Hypothalamus (tissue), 51 donors: ENCODE measurements at regions not wholly inside any gene's neighbourhood (a gene's known extent, or its start where the extent isn't known, plus 50 kb on each side); places are given as distances from the start of the nearest gene placed in this dataset.
"Not testable (repeated sequence)": the region's sequence is repeated elsewhere in the genome, so short reads cannot be mapped to it uniquely, and the experiment has no call there.

Experiments
- DNase-seq, 51 donors: peaks; one replicate each; lab custom pipeline; 2025; lab: John Stamatoyannopoulos, UW

DNA sequence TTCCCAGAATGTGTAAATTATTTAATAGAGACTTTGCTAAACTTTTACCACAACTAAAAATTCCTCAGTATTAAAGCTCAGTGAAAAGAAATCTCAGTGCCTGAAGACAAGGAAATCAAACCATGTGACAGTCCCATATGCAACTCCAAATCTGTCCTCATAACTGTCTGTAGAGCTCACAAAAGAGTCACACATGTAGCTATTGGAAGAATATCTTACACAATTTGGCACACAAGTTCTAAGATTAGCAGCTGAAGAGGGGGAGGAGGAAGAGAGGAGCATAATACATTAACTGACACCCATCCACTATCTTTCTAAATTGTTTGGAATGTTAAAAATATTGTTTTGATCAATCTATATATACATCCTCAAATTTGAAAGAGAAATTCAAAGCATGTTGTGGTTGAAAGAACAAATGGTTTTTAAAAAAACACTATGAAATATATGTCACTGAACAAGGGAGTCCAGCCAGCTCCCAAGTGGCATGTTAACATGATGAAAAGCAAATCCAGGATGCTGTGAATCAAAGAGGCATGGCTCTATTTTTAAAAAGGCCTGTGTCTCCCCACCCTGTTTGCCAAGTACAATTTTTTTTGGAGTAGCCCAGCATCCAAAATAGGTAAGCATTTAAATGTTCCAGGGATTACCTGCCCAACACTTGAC, 126.3 kb upstream of the NANOGP8 start:
- DNase-seq = no peak

DNA sequence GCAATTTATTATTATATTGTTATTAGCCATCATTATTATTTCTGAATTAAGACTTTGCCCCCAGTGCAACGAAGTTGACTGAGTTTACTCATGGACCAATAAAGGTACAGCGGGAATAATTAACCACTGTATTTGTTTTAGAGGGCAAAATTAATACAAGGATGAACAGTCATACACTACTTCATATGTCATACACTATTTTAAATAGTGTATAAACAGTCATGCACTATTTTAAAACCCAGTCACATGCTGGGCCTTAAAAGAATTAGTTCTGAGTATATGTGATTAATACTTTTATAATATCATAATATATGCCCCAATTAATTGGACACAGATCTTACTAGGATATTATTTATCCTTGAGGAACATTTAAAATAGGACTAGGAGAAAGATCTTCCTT, 125.3 kb upstream of the NANOGP8 start:
- DNase-seq = no peak

DNA sequence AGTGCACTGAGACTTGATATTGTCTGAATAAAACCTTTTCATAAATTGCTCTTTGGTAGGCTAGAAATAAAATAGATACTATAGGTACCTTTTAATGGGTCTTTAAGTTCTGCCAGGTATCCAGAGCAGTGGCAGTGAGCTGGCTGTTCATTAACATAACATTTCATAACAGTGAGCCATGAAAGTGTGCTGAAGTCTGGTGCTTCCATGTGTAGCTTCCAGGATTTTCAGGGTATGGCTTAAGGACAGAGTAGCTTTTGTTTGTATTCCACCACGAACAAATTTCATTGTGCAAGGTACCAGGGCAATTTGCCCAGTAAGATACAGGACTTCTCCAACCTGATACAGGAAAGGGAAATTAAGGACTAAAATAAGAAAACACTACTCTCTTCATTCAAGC, 124.7 kb upstream of the NANOGP8 start:
- no peak for DNase-seq

DNA sequence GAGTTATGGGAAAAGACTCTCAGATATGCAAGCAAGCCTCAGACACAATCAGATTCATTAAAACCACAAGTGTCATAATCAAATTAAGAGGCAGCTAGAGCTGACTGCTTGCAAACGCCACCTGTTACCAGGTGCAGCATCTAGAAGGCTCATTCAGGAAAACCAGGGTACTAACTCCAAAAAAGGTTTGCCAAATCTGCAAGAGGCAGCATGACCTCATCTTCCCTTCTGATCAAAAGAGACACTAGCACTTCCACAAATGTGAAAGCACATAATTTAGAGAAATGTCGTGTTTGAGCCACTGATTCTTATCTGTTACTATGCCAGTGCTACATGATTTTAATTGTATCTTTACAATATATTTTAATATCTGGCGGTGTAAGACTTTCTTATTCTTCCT, 123.3 kb upstream of the NANOGP8 start:
- DNase-seq = no peak

DNA sequence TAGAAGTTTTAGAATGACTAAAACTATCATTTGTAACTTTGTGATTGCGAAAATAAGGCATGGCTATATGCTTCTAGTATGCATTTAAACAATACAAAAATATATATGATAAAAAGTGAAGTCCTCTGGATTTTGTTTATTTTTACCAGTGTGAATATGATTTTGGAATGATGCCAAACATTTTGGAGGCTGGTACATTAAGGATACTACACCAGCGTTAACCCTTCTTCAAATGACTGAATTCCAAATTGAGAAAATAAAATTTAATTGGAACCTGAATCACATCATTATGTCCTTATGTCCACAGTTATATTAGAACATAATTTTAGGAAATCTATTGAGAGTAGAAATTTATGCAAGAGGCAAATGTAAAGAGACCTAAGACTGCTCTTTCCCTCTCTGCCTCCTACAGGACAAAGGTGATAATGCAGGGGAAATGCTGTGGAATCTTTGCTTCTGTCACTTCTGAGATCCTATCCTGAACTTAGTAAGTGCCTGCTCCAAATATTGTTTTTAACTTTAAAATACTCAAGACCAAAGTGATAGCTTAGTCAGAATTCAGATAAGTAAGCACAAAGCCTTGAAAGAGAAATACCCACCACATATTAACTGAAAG, 121.1 kb upstream of the NANOGP8 start:
- DNase-seq = no peak

DNA sequence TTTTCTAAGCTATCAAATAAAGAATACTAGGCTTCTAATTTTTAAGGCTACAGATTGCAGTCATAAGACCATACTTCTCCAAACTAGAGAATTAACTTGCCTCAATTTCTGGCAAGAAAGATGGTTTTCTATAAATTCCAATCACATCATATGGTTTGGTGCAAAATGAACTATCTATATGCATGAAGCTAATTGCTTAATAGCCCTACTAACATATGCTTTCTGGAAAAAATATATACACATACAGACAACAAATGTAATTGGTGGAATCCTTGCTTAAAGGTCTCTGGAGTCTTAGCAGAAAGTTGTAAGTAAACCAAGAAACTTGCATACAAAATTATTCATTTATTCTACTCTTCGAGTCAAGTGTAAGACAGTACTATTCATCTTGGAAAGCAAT, 113.1 kb upstream of the NANOGP8 start:
- DNase-seq = no peak

DNA sequence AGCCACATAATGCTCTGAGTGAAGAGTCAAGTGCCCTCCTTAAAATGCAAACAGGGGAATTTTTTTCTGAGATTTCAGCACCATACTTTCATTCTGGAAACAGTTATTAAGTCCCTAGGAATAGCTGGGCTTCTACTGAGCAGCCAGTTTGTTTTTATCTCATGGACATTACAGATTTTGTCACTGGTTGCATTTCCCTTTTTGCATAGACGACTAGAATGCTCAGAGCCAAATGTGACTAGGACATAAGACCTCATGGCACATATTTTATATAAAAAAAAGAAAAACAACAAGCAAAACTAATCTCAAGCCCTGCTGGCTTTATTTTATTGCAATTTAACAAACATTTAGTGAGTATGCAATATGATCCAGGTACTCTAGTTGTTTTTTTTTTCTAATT, 112.7 kb upstream of the NANOGP8 start:
- DNase-seq = no peak

DNA sequence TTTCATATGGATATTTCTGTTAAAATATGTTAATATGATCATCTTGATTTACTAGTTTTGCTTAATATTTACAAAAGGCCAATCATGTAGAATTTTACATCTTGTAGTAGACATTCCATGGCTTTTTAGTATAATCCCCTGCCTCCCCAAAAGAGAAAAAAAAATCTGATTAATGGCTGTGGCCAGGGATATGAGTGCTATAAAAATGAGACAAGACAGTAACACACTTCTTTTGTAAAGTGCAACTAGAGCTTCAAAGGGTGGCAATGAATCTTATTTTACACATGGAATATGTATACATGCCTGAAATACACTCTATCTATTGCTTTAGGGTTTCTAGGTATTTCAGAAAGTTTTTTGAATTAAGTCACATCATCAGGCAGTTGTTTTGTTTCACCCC, 112.2 kb upstream of the NANOGP8 start:
- DNase-seq = no peak

DNA sequence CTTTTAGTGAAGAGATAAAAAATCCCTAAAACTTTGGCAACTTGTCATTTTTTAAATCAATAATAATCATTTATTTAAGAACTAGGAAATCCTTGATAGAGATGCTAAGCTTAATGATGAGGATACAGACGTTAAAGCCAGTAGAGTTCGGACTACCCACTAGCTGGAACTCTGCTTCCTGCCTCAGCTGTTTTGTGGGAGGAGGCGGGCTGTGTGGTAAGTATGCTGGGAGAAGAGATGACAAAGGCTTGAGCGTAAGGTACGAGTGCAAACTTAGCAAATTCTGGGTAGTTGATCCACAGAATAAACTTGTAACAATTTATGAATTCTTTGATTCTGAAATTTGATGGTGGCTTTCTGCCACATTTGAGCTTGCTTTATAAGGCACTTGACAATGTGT, 111.2 kb upstream of the NANOGP8 start:
- DNase-seq = no peak

DNA sequence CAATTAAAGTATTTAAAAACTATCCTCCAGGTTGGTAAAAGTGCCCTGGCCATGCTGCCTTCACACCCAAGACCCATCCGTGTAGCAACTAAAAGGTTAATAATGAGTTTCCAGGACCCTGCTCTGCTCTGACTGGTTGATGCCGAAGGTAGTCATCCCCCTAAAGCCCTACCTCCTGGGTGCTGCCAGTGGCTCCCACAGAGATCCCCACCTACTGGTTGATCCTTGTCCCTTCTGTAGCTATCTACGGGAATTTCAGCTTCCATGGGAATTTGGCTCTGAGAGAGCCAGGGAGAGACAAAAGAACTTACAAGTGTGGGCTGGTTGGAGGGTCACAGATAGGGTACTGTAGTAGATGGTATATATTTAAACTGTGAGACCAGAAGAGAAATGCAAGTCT, 110.6 kb upstream of the NANOGP8 start:
- no peak for DNase-seq

DNA sequence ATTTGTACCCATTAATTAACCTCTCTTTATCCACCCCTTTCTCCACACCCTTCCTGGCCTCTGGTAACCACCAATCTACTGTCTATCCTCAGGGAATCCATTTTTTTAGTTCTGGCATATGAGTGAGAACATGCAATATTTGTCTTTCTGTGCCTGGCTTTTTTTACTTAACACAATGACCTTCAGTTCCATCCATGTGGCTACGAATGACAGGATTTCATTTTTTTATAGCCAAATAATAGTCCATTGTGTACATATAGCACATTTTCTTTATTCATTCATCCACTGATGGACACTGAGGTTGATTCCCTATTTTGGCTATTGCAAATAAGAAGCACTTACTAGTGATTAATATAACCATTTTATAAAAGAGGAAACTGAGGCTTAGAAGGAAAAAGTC, 109.9 kb upstream of the NANOGP8 start:
- DNase-seq = no peak

DNA sequence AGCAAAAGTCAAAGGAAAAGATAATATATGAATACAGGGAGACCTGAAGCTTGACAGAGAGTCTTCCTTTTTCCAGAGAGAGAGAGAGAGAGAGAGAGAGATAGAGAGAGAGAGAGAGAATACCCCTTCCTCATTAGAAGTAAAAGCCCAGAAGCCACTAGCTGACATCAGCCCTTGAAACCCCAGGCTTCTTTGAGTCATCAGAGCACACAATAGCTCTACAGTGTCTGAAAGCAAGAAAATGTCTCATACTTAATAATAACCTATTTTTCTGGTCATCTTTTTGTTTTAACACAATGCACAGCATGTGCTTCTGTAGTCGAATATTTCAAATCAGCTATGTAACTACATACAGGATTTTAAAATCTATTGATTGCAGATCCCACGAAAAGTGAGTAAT, 109.2 kb upstream of the NANOGP8 start:
- no peak for DNase-seq

DNA sequence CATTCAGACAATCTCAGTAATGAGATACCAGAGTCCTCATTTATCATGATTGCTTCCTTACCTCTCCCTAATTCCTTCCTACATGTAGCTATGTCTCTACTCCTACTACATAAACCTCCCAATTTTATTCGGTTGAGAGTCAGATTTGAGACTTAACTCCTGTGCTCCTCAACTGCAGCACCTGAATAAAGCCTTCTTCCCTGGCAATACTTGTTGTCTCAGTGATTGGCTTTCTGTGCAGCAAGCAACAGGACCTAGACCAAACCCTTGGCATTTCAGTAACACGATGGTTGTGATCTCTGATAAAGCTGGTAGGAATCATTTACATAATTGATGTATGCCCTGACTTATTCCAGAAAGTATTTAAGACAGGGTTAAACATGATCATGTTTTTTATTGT, 106.7 kb upstream of the NANOGP8 start:
- no peak for DNase-seq

DNA sequence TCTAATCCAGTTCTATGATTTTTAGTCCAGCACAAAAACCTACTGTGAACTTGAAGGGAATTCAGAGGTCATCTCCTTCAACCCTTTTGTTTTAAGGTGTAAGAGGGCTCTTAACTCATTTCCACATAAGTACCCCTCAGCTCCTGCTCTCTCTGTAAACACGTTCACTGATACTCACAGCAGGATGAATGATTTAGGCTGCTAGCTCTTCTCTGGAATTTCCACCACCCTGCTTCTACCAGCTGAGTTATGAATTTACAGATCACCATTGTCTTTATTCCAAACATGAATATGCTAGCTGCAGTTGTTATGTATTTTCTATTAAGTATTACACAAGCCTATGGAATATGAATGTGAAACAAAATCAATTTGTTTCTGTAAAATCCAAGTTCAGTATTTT, 101.3 kb upstream of the NANOGP8 start:
- DNase-seq = no peak

DNA sequence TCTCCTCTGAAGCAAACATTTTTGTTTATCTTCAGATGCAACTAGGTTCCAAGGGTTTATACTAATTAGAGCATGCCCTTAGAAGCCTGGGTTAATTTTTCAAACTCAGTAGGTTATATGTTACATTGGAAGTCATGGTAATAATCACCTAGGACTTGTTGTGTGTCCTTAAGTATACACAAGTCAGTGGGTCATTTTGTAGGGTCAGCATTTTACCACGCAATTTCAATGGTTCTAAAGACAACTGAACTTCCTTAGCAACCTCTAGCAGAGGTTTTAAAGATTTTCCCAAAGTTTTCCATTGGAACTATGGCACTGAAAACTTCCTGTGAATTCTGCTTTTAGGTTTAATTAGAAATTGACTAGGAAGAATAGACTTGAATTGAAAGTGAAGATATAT, 99.6 kb upstream of the NANOGP8 start:
- no peak for DNase-seq

DNA sequence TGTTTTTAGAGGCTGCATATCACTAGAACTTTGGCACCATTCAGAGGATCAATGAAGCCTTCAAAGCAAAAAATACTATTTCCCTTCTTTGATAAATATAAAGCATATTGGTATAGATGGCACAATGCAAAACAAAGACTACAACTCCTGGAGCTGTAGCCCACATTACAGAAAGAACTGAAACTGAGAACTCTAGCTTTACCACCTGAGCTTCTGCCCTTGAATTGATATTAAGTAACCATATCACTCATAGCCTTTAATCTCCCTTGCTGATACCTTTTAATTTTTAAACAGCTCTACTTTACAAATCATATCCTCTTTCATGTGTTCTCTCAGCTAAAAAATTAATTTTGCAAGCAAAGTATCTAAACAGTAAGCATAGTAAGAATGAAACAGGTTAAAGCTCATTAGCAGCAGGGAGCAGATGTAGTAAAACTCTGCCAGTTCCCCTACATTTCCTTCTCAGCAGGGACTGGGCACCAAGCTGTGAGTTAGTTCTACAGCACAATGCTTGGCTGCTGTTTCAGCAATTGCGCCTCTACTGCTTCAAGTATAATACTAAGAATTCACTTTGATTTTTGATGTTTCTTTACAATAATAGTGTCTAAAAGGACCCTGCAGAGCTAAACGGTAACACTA, 97.9 kb upstream of the NANOGP8 start:
- DNase-seq = peak in 3 of 51 donors; percentile 1 to 4 (median 2)

DNA sequence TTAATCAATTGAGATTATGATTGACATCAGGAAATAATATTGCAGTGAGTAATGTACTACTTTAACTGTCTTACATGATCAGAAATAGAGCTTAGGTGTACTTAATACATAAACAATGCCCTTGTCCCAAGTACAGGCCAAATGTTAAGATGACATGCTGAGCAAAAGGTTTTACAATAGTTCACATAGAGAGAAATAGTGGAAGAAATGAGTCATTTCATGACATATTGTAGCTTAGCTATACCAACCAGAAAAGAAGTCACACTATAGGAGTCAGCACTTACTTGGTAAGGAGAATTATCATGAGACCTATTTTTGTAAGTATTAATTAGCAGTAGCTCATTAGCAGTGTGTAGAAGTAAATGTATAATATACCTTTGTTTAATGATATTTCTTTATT, 96.4 kb upstream of the NANOGP8 start:
- no peak for DNase-seq

DNA sequence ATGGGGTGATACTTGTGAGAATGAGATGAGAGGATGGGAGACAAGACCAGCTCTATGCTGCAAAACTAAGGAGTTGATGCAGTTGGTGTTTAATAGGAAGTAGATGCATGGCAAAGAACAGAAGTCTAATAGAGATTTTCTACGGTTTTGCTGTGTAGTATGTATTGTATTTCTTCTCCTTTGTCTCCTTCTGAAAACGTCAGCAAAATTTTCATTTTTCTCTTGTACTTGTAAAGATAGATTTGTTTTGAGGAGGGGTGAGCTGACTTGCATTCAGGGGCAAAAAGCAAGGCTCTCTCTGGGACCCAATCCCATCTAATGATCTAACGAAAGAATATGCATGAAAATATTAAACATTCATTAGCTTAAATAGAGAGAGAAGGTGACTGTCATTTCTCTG, 94.6 kb upstream of the NANOGP8 start:
- no peak for DNase-seq

DNA sequence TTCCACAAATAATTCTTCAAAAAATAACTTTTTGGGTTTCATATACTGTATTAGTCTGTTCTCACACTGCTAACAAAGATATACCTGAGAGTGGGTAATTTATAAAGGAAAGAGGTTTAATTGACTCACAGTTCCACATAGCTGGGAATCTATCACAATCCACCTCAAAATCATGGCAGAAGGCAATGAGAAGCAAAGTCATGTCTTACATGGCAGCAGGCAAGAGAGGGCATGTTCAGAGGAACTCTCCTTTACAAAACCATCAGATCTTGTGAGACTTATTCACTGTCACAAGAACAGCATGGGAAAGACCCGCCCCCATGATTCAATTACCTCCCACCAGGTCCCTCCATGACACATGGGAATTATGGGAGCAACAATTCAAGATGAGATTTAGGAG, 93.1 kb upstream of the NANOGP8 start:
- not testable (repeated sequence) for DNase-seq

DNA sequence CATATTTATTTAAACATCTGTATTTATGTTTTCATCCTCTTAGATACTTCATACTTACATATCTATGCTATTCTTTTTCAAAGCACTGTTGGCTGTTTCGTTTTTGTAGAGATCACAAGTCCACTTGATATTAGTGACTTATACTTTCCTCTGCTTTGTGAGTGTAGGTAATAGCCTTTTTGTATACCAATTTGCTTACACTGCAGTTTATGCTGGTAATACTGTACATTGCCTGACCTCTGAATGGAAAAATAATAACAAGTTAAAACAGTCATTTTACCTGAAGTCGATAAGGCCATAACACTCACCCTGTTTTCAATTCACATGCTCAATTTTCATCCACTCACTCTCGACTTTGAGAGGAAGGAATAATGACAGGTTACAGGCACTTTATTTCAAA, 89.9 kb upstream of the NANOGP8 start:
- no peak for DNase-seq

DNA sequence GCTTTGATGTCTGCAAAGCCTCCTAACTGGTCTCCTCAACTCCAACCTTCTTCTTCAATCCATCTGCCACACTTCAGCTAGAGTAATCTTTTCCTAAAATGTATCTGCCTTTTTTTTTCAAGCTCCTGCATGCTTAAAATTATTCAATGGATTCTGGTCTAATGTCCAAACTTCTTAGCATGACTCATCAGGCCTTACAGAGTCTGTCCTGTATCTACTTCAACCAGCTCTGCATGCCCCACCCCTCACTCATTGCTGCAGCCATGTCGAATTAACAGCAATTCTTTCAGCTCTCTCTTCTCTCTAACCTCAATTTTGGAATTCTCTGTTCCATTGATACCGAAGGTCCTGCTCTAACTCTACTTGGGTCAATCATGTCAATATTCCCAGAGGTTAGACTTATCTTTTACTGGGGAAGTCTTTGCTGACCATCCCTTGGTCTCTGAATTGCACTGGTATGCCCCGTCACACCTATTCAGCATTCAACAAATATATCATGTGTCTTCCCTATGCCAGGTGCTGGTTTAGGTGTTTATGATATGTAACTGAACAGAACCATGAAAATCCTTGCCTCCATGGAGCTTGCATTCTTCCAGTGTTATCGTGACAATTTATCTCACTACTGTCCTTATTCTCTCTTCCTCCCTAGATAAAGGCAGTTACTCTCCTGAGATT, 88.5 kb upstream of the NANOGP8 start:
- no peak for DNase-seq

DNA sequence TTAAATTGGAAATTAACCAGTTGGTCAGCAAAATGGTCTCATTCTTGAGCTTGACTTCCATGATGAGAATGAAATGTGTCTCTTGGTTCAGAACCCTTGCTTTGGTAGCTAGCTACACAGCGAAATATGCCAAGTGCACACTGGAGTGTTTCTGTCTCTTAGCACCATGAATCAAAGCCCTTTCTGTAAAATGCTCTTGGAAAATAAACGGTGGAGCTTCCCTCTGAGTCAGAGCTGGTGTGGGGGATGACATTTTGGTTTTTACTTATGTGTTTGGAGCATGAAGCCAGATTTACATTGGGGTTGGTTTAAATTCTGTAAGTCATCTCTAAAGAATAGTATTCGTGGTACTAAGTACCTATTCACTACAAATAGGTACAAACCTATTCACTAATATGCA, 85.1 kb upstream of the NANOGP8 start:
- peak in 2 of 51 donors; percentile 29 to 45 for DNase-seq
